GM19351 (cell line): ENCODE measurements at regions not wholly inside any gene's neighbourhood (a gene's known extent, or its start where the extent isn't known, plus 50 kb on each side); places are given as distances from the start of the nearest gene placed in this dataset.

Experiments
- ATAC-seq: cut with Tn5 transposase; IDR thresholded peaks from one replicate; pipeline ENCODE4 v1.9.1; 2021; ENCODE audit warnings: mild to moderate bottlenecking, moderate library complexity; ENCODE audit not compliant: unreplicated experiment

DNA sequence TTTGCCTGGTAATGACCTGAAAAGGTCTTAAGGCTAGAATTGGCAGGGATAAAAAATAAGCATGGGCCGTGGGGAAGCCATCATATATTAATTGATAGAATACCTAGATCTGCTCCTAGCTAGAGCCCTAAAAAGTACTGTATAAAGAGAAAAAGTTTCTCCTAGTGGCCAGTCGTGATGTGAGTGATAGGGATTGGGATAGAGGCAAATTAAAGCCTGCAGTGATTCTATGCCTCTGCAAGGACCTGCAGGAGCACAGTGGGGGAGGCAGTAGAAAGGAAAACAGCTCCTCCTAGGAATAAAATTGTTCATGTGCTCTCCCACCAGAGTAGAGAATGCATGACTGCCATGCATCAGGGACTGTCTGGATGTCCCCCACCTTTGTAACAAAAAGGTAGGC is 56.2 kb upstream of the FTMT start:
- no peak for ATAC-seq

DNA sequence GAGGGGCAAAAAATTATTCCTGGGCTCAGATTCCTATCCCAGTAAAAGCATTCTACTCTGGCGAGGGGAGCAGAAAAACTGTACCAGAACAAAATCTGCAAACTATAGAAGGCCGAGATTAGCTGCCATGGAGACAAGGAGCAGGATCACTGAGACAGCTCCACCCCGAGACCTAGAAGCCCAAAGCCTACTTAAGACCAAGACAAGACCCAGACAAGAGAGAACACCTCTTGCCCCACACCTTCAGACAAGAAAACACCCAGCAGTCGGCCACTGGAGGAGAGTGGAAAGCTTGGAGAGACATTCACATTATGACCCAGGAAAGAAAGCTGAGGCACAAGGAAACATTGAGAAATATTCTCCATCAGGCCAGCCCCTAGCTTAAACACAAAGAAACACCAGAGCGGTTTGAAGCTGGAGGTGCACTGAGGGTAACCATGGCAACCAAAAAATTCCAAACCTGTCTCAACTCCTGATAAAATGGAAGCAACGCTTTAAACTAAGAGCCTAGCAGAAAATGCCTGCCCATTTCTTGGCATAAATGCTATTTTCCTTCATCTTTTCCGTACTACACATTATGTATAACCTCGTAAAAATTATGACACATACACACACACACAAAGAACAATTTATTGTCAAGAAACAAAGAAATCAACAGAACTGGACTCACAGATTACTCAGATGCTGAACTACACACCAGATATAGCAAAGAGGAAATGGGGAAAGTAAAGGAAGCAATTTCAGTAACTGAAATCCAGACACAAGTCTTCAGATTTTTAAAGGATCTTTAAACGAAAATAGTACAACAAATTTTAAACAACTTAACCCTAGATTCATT is 53.8 kb upstream of the FTMT start:
- no peak for ATAC-seq
